ENCODE measurements at regions not wholly inside any gene's neighbourhood (a gene's known extent, or its start where the extent isn't known, plus 50 kb on each side); places are given as distances from the start of the nearest gene placed in this dataset.

GRCh38 chr3:99499235-99500158 is 138.9 kb upstream of the COL8A1 start:
- no peak for DNase-seq

- no peak for DNase-seq
These were observed 139.7 kb upstream of the COL8A1 start for GRCh38 chr3:99498550-99499234.

- DNase-seq = no peak
These were observed 150.5 kb upstream of the COL8A1 start for GRCh38 chr3:99487894-99488293.

- no peak for DNase-seq
These were observed 153.1 kb upstream of the COL8A1 start for GRCh38 chr3:99485286-99485685.

GRCh38 chr3:99484871-99485270 is 153.5 kb upstream of the COL8A1 start:
- DNase-seq = no peak

GRCh38 chr3:99483841-99484240 is 154.6 kb upstream of the COL8A1 start:
- no peak for DNase-seq

GRCh38 chr3:99482191-99482590 is 156.2 kb upstream of the COL8A1 start:
- no peak for DNase-seq

GRCh38 chr3:99481561-99481960 is 156.8 kb upstream of the COL8A1 start:
- DNase-seq = no peak

- DNase-seq = no peak
These were observed 158.6 kb upstream of the COL8A1 start for GRCh38 chr3:99479768-99480167.

- DNase-seq = no peak
These were observed 160.7 kb upstream of the COL8A1 start for GRCh38 chr3:99477650-99478049.

- no peak for DNase-seq
These were observed 163.2 kb upstream of the COL8A1 start for GRCh38 chr3:99475229-99475628.

GRCh38 chr3:99474776-99475175 is 163.6 kb upstream of the COL8A1 start:
- DNase-seq = no peak

- DNase-seq = no peak
These were observed 165.1 kb upstream of the COL8A1 start for GRCh38 chr3:99473321-99473751.

GRCh38 chr3:99472385-99472784 is 166.0 kb upstream of the COL8A1 start:
- no peak for DNase-seq

- DNase-seq = no peak
These were observed 166.8 kb upstream of the COL8A1 start for GRCh38 chr3:99471353-99472323.

- DNase-seq = no peak
These were observed 167.6 kb upstream of the COL8A1 start for GRCh38 chr3:99470841-99471240.

- no peak for DNase-seq
These were observed 169.5 kb upstream of the COL8A1 start for GRCh38 chr3:99468918-99469317.

GRCh38 chr3:99467420-99467819 is 171.0 kb upstream of the COL8A1 start:
- no peak for DNase-seq

GRCh38 chr3:99466331-99466730 is 172.1 kb upstream of the COL8A1 start:
- DNase-seq = no peak

- DNase-seq = no peak
These were observed 180.4 kb upstream of the COL8A1 start for GRCh38 chr3:99458013-99458412.

GRCh38 chr3:99442599-99442998 is 195.8 kb upstream of the COL8A1 start:
- no peak for DNase-seq

- no peak for DNase-seq
These were observed 198.5 kb upstream of the COL8A1 start for GRCh38 chr3:99439892-99440291.

GRCh38 chr3:99434190-99434589 is 204.2 kb upstream of the COL8A1 start:
- DNase-seq = no peak

Measured in NCI-H2081 treated with DMSO at 0.1 percent for 48 hours (cell line).